ENCODE measurements at regions not wholly inside any gene's neighbourhood (a gene's known extent, or its start where the extent isn't known, plus 50 kb on each side); places are given as distances from the start of the nearest gene placed in this dataset.

GRCh38 chr3:78255403-78255802, 1215.5 kb downstream of the ROBO2 start:
- WGBS, 2 donors, result 38 to 56% methylated on average over 1 of the region's 1 CpG
- Histone ChIP-seq H3K4me3 (no peak overlapping the region), H3K4me1 (no peaks in the 10 kb centered on the region), H3K27me3 (no peaks in the 10 kb centered on the region), H3K27ac (no peak overlapping the region), H3K36me3 (no peaks in the 10 kb centered on the region), H3K9me3 (no peaks in the 10 kb centered on the region)
- TF ChIP-seq CTCF (IDR thresholded peaks at IDR 0.05), result no peak
- ATAC-seq, result no peak
- intact Hi-C loops (cut with DNase I), result no loop called here
- DNase-seq, result no peak

GRCh38 chr3:78256123-78256522, 1216.2 kb downstream of the ROBO2 start:
- Histone ChIP-seq H3K27me3 (no peaks in the 10 kb centered on the region), H3K36me3 (no peaks in the 10 kb centered on the region), H3K4me1 (no peaks in the 10 kb centered on the region), H3K9me3 (no peaks in the 10 kb centered on the region), H3K27ac (no peak overlapping the region), H3K4me3 (no peak overlapping the region)
- no peak for TF ChIP-seq CTCF (IDR thresholded peaks at IDR 0.05)
- intact Hi-C loops (cut with DNase I), result no loop called here
- no peak for ATAC-seq
- 60 to 72% methylated on average over 1 of the region's 1 CpG for WGBS, 2 donors
- DNase-seq, result no peak

- intact Hi-C loops (cut with DNase I), result no loop called here
- no peak for TF ChIP-seq CTCF (IDR thresholded peaks at IDR 0.05)
- 86 to 89% methylated on average over 3 of the region's 3 CpGs for WGBS, 2 donors
Observed at GRCh38 chr3:78257951-78258530, 1218.1 kb downstream of the ROBO2 start.

GRCh38 chr3:78258798-78259197, 1218.9 kb downstream of the ROBO2 start:
- TF ChIP-seq CTCF (IDR thresholded peaks at IDR 0.05), result no peak
- H3K27me3 ChIP-seq, result no peaks in the 10 kb centered on the region
- peaks cover 0 to under 1% (median 0%) of the 10 kb centered on the region in 11 donors for H3K9me3 ChIP-seq
- DNase-seq (no peak), ATAC-seq (no peak)
- no peaks in the 10 kb centered on the region for H3K36me3 ChIP-seq
- no peak overlapping the region for H3K27ac ChIP-seq
- no peaks in the 10 kb centered on the region for H3K4me1 ChIP-seq
- H3K4me3 ChIP-seq, result no peak overlapping the region
- intact Hi-C loops (cut with DNase I), result no loop called here

More at GRCh38 chr3:78257951-78258530, 1218.1 kb downstream of the ROBO2 start:
- Histone ChIP-seq H3K4me3 (no peak overlapping the region), H3K4me1 (no peaks in the 10 kb centered on the region), H3K27ac (no peak overlapping the region), H3K36me3 (no peaks in the 10 kb centered on the region), H3K27me3 (no peaks in the 10 kb centered on the region), H3K9me3 (no peaks in the 10 kb centered on the region)
- no peak for ATAC-seq
- DNase-seq, result no peak

All from heart right ventricle (tissue), 16 donors.